ENCODE measurements at regions not wholly inside any gene's neighbourhood (a gene's known extent, or its start where the extent isn't known, plus 50 kb on each side); places are given as distances from the start of the nearest gene placed in this dataset.

- Histone ChIP-seq H3K4me3 (ENCODE audit: low read length) (no peak overlapping the region), H3K36me3 (ENCODE audit: insufficient read depth, low read length) (no peaks in the 10 kb centered on the region), H3K4me1 (ENCODE audit: insufficient read depth, low read length) (no peaks in the 10 kb centered on the region), H3K27me3 (ENCODE audit: control insufficient read depth in 1 of 2, insufficient read depth in 2 of 2, low read length in 2 of 2) (no peaks in the 10 kb centered on the region), H3K9me3 (ENCODE audit: control insufficient read depth in 1 of 2, insufficient read depth in 1 of 2, low read length in 2 of 2) (no peaks in the 10 kb centered on the region), H3K27ac (ENCODE audit: low read depth in 1 of 2, low read length in 2 of 2) (no peak overlapping the region)
- H3K27ac Mint-ChIP-seq = no peak overlapping the region
- no peaks in the 10 kb centered on the region for H3K36me3 Mint-ChIP-seq (ENCODE audit: low read depth)
- CTCF ChIA-PET = interaction anchor here (0.6 kb wide), 1 partner anchor 28 kb away, joined by 4 read pairs; no protein-coding TSS in a partner anchor
- TF ChIP-seq, protein P1, sequence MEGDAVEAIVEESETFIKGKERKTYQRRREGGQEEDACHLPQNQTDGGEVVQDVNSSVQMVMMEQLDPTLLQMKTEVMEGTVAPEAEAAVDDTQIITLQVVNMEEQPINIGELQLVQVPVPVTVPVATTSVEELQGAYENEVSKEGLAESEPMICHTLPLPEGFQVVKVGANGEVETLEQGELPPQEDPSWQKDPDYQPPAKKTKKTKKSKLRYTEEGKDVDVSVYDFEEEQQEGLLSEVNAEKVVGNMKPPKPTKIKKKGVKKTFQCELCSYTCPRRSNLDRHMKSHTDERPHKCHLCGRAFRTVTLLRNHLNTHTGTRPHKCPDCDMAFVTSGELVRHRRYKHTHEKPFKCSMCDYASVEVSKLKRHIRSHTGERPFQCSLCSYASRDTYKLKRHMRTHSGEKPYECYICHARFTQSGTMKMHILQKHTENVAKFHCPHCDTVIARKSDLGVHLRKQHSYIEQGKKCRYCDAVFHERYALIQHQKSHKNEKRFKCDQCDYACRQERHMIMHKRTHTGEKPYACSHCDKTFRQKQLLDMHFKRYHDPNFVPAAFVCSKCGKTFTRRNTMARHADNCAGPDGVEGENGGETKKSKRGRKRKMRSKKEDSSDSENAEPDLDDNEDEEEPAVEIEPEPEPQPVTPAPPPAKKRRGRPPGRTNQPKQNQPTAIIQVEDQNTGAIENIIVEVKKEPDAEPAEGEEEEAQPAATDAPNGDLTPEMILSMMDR (IDR thresholded peaks at IDR 0.05) = no peak
- H3K27me3 Mint-ChIP-seq = no peaks in the 10 kb centered on the region
- no peaks in the 10 kb centered on the region for H3K4me1 Mint-ChIP-seq (ENCODE audit: low read depth)
- POLR2A ChIA-PET = no interaction called here
- ATAC-seq (ENCODE audit: poor library complexity) = no peak
- no peak for DNase-seq
- H3K9me3 Mint-ChIP-seq = no peaks in the 10 kb centered on the region
- H3K4me3 Mint-ChIP-seq = no peak overlapping the region
- intact Hi-C loops (cut with DNase I, micrococcal nuclease) = no loop called here
Observed at GRCh38 chr13:34217343-34218025, 399.5 kb downstream of the RFC3 start.

DNA sequence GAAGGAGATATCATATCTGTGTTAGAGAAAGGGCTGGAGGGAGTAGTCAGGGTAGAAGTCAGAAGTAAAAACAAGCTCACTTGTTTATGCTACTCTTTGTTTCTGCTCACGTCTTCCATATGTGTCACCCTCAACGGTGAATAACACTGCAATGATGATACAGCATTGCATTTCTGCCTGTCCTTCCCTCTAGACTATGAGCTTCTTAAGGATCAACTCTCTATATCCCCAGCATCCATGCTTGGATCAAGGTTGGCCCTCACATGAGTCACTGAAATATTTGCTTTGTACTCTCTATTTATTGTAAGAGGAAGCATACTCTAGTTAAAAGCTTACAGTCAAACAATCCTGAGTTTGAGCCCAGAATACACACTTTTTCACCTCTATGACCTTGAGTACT is 406.0 kb downstream of the RFC3 start:
- no peak overlapping the region for H3K27ac Mint-ChIP-seq
- H3K4me1 Mint-ChIP-seq (ENCODE audit: low read depth) = no peaks in the 10 kb centered on the region
- CTCF ChIA-PET = no interaction called here
- peaks cover 0 to 4% of the 10 kb centered on the region in 2 experiments for H3K9me3 ChIP-seq (ENCODE audit: control insufficient read depth in 1 of 2, insufficient read depth in 1 of 2, low read length in 2 of 2)
- intact Hi-C loops (cut with DNase I, micrococcal nuclease) = no loop called here
- no peak overlapping the region for H3K4me3 ChIP-seq (ENCODE audit: low read length)
- H3K4me3 Mint-ChIP-seq = no peak overlapping the region
- no peak overlapping the region for H3K27ac ChIP-seq (ENCODE audit: low read depth in 1 of 2, low read length in 2 of 2)
- TF ChIP-seq, protein P1 (IDR thresholded peaks at IDR 0.05) = no peak
- no peaks in the 10 kb centered on the region for H3K4me1 ChIP-seq (ENCODE audit: insufficient read depth, low read length)
- no peak for DNase-seq
- POLR2A ChIA-PET = no interaction called here
- H3K27me3 ChIP-seq (ENCODE audit: control insufficient read depth in 1 of 2, insufficient read depth in 2 of 2, low read length in 2 of 2) = no peaks in the 10 kb centered on the region
- no peaks in the 10 kb centered on the region for H3K36me3 ChIP-seq (ENCODE audit: insufficient read depth, low read length)
- no peak for ATAC-seq (ENCODE audit: poor library complexity)
- peaks cover 4% of the 10 kb centered on the region for H3K9me3 Mint-ChIP-seq
- no peaks in the 10 kb centered on the region for H3K27me3 Mint-ChIP-seq
- H3K36me3 Mint-ChIP-seq (ENCODE audit: low read depth) = no peaks in the 10 kb centered on the region

DNA sequence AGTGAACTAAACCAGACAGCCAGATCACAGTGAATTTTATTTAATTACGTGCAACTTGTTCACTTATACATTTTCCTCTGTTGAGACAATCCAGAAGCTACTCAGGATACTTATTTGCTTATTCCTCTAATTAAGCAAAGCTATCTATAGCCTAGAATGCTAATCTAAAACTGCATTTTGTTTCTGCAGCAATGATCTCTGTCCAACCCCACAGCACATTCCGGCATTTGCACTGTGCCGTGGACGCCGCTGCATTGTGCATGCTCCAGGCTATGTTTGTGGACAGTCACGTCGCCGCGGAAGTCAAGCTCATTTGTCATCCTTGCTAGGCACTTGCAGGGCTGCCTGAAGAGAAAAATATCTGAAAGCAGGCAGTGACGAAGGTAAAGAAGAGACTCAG is 406.9 kb downstream of the RFC3 start:
- intact Hi-C loops (cut with DNase I, micrococcal nuclease) = no loop called here
- peaks cover 4% of the 10 kb centered on the region for H3K9me3 Mint-ChIP-seq
- Histone ChIP-seq H3K27me3 (ENCODE audit: control insufficient read depth in 1 of 2, insufficient read depth in 2 of 2, low read length in 2 of 2) (no peaks in the 10 kb centered on the region), H3K27ac (ENCODE audit: low read depth in 1 of 2, low read length in 2 of 2) (no peak overlapping the region), H3K9me3 (ENCODE audit: control insufficient read depth in 1 of 2, insufficient read depth in 1 of 2, low read length in 2 of 2) (peaks cover 0 to 4% of the 10 kb centered on the region in 2 experiments), H3K4me3 (ENCODE audit: low read length) (no peak overlapping the region), H3K36me3 (ENCODE audit: insufficient read depth, low read length) (no peaks in the 10 kb centered on the region), H3K4me1 (ENCODE audit: insufficient read depth, low read length) (no peaks in the 10 kb centered on the region)
- no peaks in the 10 kb centered on the region for H3K4me1 Mint-ChIP-seq (ENCODE audit: low read depth)
- H3K27me3 Mint-ChIP-seq = no peaks in the 10 kb centered on the region
- ChIA-PET POLR2A (no interaction called here), CTCF (no interaction called here)
- H3K4me3 Mint-ChIP-seq = no peak overlapping the region
- H3K36me3 Mint-ChIP-seq (ENCODE audit: low read depth) = no peaks in the 10 kb centered on the region
- H3K27ac Mint-ChIP-seq = no peak overlapping the region
- TF ChIP-seq, protein P1 (IDR thresholded peaks at IDR 0.05) = no peak
- ATAC-seq (ENCODE audit: poor library complexity) (no peak), DNase-seq (no peak)
